Fibroblast of skin of right biceps (primary cell): ENCODE measurements at regions not wholly inside any gene's neighbourhood (a gene's known extent, or its start where the extent isn't known, plus 50 kb on each side); places are given as distances from the start of the nearest gene placed in this dataset.
"Not testable (repeated sequence)": the region's sequence is repeated elsewhere in the genome, so short reads cannot be mapped to it uniquely, and the experiment has no call there.

Experiments
- DNase-seq: peaks from one replicate; pipeline ENCODE4 v3.0.0-alpha.2; 2013

GRCh38 chr7:68805159-68805558 is 793.1 kb upstream of the AUTS2 start:
- no peak for DNase-seq

- DNase-seq, result no peak
Observed at GRCh38 chr7:68807666-68808065, 790.6 kb upstream of the AUTS2 start.

DNA sequence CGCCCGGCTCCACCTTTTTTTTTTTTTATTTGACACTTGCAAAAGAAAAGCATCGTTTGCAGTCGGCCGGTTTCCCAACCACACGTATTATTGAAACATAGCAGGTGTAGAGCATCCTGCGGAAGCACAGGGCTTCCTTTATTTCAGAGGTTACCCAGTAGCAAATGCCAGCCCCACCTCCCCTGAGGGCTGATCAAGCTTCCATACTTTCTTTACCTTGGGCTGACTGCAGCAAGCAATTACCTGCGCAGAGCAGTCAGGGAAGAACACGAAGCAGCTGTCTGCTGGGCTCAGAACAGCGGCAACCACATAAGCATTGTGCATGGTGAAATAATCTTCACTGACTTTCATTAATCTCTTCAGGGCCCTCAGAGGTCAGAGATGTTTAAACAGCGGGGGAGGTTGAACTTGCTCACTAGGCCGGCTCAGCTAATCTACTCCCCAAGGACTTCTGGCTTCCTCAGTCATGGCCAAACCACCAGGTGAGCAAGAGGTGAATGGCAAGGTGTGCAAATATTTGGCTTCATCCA is 784.7 kb upstream of the AUTS2 start:
- DNase-seq, result no peak

- no peak for DNase-seq
Observed at GRCh38 chr7:68816491-68816890, 781.8 kb upstream of the AUTS2 start.

DNA sequence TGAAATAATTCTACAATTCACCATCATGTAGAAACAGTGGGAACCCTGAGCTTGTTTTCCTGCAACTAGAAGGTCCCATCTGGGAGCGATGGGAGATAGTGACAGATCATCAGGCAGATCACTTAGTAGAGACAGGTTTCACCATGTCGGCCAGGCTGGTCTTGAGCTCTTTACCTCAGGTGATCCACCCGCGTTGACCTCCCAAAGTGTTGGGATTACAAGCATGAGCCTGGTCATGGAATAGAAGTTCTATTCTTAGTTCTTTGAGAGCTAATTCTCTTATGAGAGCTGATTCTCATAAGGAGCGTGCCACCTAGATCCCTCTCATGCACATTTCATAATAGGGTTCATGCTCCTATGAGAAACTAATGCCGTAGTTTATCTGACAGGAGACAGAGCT is 778.0 kb upstream of the AUTS2 start:
- no peak for DNase-seq

DNA sequence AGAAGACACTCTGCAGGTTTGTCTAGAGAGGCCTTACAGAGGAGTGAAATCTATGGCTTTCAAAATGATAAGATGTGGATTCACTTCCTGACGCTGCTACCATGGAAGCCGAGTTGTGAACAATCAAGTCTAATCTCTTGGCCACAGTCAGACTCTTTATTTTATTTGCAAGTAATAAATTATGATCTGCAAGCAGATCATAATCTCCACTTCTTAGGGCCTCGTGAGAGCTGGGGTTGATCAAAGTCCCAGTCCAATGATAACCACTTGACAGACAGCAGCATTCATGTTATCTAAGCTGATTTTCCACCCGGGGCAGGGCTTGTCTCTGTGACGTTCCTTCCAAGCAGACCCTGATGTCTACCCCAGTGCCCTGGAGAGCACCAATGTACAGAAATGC is 776.4 kb upstream of the AUTS2 start:
- DNase-seq, result no peak

GRCh38 chr7:68823996-68824780 is 774.1 kb upstream of the AUTS2 start:
- peak; percentile 46 for DNase-seq

DNA sequence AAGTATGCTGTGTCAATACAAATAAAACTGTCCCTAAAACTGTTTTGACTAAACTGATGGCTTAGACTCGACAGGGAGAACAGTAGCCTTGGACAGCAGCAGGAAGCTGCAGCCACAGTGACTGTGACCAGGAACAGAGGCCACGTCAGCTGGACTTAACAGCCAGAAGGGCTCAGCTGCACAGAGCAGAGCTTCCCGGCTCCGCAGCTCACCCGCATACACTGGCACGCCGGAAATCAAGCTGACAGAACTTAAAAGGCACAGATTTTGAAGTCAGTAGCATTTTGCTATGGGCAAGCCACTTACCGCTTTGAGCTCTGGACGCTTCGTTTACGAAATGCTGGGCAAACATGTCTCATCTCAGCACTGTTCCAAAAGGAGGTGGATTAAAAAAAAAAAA is 769.7 kb upstream of the AUTS2 start:
- DNase-seq, result no peak

DNA sequence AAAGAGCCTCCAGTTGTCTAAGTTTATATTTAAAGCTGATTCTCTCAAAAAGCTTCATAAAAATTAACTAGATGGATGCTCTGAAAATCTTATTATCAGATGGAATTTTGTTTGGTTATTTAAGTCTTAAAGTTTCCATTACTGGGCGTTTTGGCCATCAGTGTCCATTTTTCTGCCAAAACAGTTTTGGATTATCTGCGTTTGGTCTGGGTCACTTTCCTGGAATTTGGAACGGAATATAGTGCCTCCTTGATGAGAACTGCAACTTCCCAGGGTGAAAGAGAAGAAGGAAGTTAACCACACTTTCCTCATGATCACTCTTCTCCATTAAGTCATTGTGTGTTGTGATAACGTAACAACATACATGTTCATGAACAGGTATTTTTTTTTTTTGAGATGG is 764.9 kb upstream of the AUTS2 start:
- no peak for DNase-seq

GRCh38 chr7:68839014-68839413 is 759.3 kb upstream of the AUTS2 start:
- DNase-seq, result no peak

DNA sequence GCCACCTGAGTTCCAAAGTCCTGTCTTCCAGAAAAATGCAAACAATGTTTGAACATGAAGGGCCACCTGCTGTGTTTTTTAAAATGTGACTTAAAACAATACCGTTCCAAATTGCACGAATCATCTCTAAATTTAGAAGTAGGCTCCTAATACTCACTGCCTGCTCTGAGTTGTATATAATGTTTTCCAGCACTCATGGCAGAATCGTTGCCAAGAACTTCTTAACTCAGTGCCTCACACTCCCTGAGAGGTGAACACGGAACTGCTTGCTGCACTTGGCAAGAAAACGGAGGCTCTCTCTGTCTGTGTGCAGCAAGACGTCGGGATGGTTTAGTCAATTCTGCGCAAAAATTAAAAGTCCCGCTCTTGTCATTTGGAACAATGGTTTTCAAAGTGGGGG is 757.3 kb upstream of the AUTS2 start:
- DNase-seq, result peak; percentile 66

DNA sequence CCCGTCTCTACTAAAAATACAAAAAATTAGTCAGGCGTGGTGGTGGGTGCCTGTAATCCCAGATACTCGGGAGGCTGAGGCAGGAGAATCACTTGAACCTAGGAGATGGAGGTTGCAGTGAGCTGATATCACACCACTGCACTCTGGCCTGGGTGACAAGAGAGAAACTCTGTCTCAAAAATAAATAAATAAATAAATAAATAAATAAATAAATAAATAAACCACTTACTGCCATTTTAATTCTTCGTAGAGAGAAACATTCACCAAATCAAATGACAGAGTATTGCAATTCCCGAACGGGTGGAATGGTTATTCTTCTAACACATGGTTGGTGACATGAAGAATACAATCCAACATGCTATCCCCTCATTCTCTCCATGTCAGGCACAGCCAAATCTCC is 754.3 kb upstream of the AUTS2 start:
- DNase-seq, result not testable (repeated sequence)

DNA sequence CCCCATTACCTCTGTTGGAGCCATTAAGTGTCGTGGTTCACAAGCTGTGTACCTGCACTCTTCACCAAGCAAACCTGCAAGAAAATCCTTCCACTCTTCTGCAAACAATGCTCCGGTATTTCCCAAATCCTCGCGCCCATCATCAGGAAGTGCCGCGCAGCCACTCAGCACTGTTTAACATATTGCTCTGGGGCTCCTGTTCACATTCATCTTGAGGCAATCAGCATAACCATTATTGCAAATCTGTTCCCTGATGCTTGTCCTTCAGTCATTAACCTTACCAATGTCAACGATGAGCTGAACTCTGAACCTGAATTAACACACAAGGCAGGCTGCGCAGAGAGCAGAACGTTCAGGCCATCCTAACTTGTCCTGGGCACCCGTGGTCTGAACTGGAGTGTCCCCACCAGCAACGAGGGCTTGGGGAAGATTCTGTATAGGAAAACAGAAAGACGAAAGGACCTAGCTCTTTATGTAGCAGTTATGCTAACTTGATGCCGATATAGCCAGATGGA is 751.4 kb upstream of the AUTS2 start:
- DNase-seq, result no peak

- DNase-seq, result no peak
Observed at GRCh38 chr7:68853254-68853653, 745.0 kb upstream of the AUTS2 start.

DNA sequence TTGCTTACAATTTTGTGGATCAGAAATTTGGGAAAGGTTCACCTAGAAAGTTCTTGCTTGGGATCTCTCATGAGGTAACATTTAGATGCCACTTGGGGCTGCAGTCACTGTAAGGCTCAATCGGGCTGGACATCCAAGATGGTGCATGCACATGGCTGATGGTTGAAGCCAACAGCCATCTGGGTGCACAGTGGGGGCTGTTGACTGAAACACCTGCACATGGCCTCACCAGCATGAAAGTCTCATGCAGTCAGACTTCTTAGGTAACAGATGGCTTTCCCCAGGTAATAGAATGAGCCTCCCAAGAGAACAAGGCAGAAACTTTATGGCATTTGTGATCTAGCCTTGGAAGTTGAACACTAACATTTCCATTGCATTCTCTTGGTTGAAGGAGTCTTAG is 740.7 kb upstream of the AUTS2 start:
- DNase-seq, result no peak

- no peak for DNase-seq
Observed at GRCh38 chr7:68858497-68858896, 739.8 kb upstream of the AUTS2 start.

DNA sequence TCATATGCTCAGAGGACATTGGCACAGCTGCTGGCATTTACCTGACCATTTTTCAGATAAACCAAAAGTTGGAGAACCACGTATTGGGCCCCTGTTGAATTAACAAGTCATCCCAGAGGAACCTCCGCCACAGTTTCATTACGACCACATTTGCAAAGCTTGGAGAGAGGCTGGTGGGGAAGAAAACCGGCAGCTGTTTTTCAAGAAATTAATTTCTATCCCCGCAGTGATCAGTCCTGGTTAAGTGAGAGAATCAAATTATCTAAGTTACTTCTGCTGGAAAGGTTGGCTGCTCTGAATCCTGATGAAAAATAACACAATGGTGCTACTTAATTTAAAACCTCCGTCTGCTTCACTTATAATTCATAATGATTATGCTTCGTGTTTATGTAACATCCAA is 737.1 kb upstream of the AUTS2 start:
- no peak for DNase-seq

GRCh38 chr7:68862261-68862660 is 736.0 kb upstream of the AUTS2 start:
- DNase-seq, result no peak

GRCh38 chr7:68862736-68863135 is 735.5 kb upstream of the AUTS2 start:
- no peak for DNase-seq

- peak; percentile 52 for DNase-seq
Observed at GRCh38 chr7:68865351-68866199, 732.7 kb upstream of the AUTS2 start.

GRCh38 chr7:68866200-68866570 is 732.1 kb upstream of the AUTS2 start:
- no peak for DNase-seq

DNA sequence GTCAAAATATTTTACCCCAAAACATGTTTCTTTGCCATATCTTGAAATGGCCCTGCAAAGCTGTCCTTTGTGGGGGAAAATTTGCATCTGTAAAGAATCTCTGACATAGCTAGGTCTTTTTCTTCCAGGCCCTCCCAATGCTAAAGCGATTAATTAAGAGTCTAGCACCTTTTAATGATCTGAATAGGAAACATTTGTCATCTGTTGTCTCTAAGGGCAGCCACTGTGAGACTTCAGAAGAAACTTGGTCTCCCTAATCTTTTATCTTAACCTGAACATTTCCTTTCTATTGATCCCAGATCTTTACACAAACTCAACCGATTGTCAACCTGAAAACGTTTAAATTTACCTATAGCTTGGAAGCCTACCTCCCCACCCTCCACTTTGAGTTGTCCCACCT is 731.6 kb upstream of the AUTS2 start:
- DNase-seq, result not testable (repeated sequence)

- no peak for DNase-seq
Observed at GRCh38 chr7:68868978-68869377, 729.3 kb upstream of the AUTS2 start.

GRCh38 chr7:68873616-68874015 is 724.7 kb upstream of the AUTS2 start:
- no peak for DNase-seq
